Panc1 (cell line): ENCODE measurements at regions not wholly inside any gene's neighbourhood (a gene's known extent, or its start where the extent isn't known, plus 50 kb on each side); places are given as distances from the start of the nearest gene placed in this dataset.

Experiments
- ATAC-seq: fragments of 200-7000 bp; cut with Tn5 transposase; 2 replicates; pipeline ENCODE4 v1.9.1; 2020; ENCODE audit warnings: mild to moderate bottlenecking, moderate library complexity
- BruUV-seq: library from RNA; stranded (reverse); fragments of 400-500 nt; replicated peaks from 2 replicates; lab custom pipeline; 2021; lab: Mats Ljungman, UMichigan
- CTCF ChIA-PET: fragments of 300-600 bp; sonication (Branson Sonifier 250); formaldehyde crosslinking; loops from one replicate; lab custom pipeline; 2022; ENCODE audit warnings: antibody characterized with exemption; lab: Charles Lee
- POLR2A ChIA-PET: fragments of 300-600 bp; sonication (Branson Sonifier 250); formaldehyde crosslinking; loops from one replicate; lab custom pipeline; 2022; ENCODE audit warnings: antibody characterized with exemption; lab: Charles Lee
- DNase-seq: peaks from one replicate; pipeline ENCODE4 v3.0.0-alpha.2; 2010; ENCODE audit warnings: low read depth, low spot score
- H3K27ac ChIP-seq: 2 replicates; pipeline ENCODE4 v1.5.1; 2011; ENCODE audit warnings: mild to moderate bottlenecking, low read length, inconsistent platforms
- H3K27me3 ChIP-seq: fragments of 200-500 bp; sonication (Bioruptor generic); 2 replicates; pipeline ENCODE4 v1.6.0; 2014; ENCODE audit warnings: low read length, inconsistent platforms; ENCODE audit not compliant: control insufficient read depth, insufficient read depth
- H3K36me3 ChIP-seq: fragments of 200-500 bp; sonication (Bioruptor generic); 2 replicates; pipeline ENCODE4 v1.5.1; 2014; ENCODE audit warnings: inconsistent platforms, mild to moderate bottlenecking, low read length, moderate library complexity; ENCODE audit not compliant: control insufficient read depth, insufficient read depth
- H3K4me1 ChIP-seq: 2 replicates; pipeline ENCODE4 v1.5.1; 2011; ENCODE audit warnings: inconsistent platforms, mild to moderate bottlenecking, low read length, moderate library complexity; ENCODE audit not compliant: control insufficient read depth, insufficient read depth
- H3K4me3 ChIP-seq, 2 experiments: 2 replicates each; pipeline ENCODE4 v1.5.1; 2011 to 2012; ENCODE audit warnings: low read depth in 2 of 2, low read length in 2 of 2, mild to moderate bottlenecking in 2 of 2, inconsistent platforms in 1 of 2, moderate library complexity in 1 of 2
- H3K9me3 ChIP-seq: fragments of 200-500 bp; sonication (Bioruptor generic); 2 replicates; pipeline ENCODE4 v1.5.1; 2014; ENCODE audit warnings: low read depth, mild to moderate bottlenecking, inconsistent platforms, low read length, moderate library complexity; ENCODE audit not compliant: control insufficient read depth, insufficient read depth
- CTCF ChIP-seq: fragments of 450-650 bp; IDR thresholded peaks from 2 replicates; pipeline ENCODE4 v1.5.1; 2017; ENCODE audit warnings: mild to moderate bottlenecking
- POLR2AphosphoS5 ChIP-seq: IDR thresholded peaks from 2 replicates; pipeline ENCODE4 v1.6.1; 2012; ENCODE audit warnings: mild to moderate bottlenecking, low read depth, low read length, moderate library complexity
- REST ChIP-seq, 2 experiments: IDR thresholded peaks; 2 replicates each; pipeline ENCODE4 v1.6.1; 2011 to 2012; ENCODE audit warnings: low read depth in 2 of 2, control low read depth in 1 of 2, low read length in 1 of 2, mild to moderate bottlenecking in 1 of 2, moderate library complexity in 1 of 2; ENCODE audit not compliant: insufficient read depth in 1 of 2
- SIN3A ChIP-seq: IDR thresholded peaks from 2 replicates; pipeline ENCODE4 v1.6.1; 2012; ENCODE audit warnings: low read depth, mild to moderate bottlenecking, low read length, moderate library complexity, borderline replicate concordance; ENCODE audit not compliant: insufficient read depth
- TCF7L2 ChIP-seq: IDR thresholded peaks from 2 replicates; pipeline ENCODE4 v1.6.1; 2011; ENCODE audit warnings: mild to moderate bottlenecking, low read depth, low read length, inconsistent platforms
- in situ Hi-C: cut with HindIII; loops from 2 replicates; pipeline ENCODE4 v1.10.0; 2016; ENCODE audit warnings: low sequenced_read_pairs, low pct_unique_long_range_greater_than_20kb
- intact Hi-C: fragments of 100-400 bp; cut with micrococcal nuclease; formaldehyde crosslinking; loops from one replicate; pipeline ENCODE4 v1.10.0; 2022; ENCODE audit not compliant: unreplicated experiment

GRCh38 chr7:145681646-145682045 is 435.0 kb upstream of the CNTNAP2 start:
- Histone ChIP-seq H3K27ac (no peak overlapping the region), H3K4me1 (no peaks in the 10 kb centered on the region), H3K9me3 (no peaks in the 10 kb centered on the region), H3K4me3 (no peak overlapping the region), H3K36me3 (no peaks in the 10 kb centered on the region), H3K27me3 (no peaks in the 10 kb centered on the region)
- POLR2A ChIA-PET: no interaction called here
- ATAC-seq: no peak
- CTCF ChIA-PET: no interaction called here
- intact Hi-C loops (no loop called here), in situ Hi-C loops (no loop called here)
- no peak for TF ChIP-seq SIN3A
- no peak for TF ChIP-seq REST (IDR thresholded peaks at IDR 0.05; ENCODE audit: insufficient read depth in 1 of 2, low read depth in 2 of 2, low read length in 1 of 2)
- no peak for TF ChIP-seq CTCF
- no peak for TF ChIP-seq TCF7L2
- TF ChIP-seq POLR2AphosphoS5: no peak
- no TSS peak for BruUV-seq
- DNase-seq: no peak

GRCh38 chr7:145681159-145681558 is 435.4 kb upstream of the CNTNAP2 start:
- no TSS peak for BruUV-seq
- no peak overlapping the region for H3K4me3 ChIP-seq
- ChIA-PET POLR2A (no interaction called here), CTCF (no interaction called here)
- TF ChIP-seq TCF7L2 (no peak), CTCF (no peak), POLR2AphosphoS5 (no peak)
- ATAC-seq (no peak), DNase-seq (no peak)
- no peaks in the 10 kb centered on the region for H3K4me1 ChIP-seq
- H3K27ac ChIP-seq: no peak overlapping the region
- intact Hi-C loops (no loop called here), in situ Hi-C loops (no loop called here)
- H3K36me3 ChIP-seq: no peaks in the 10 kb centered on the region
- no peaks in the 10 kb centered on the region for H3K9me3 ChIP-seq
- H3K27me3 ChIP-seq: no peaks in the 10 kb centered on the region
